ENCODE measurements at regions not wholly inside any gene's neighbourhood (a gene's known extent, or its start where the extent isn't known, plus 50 kb on each side); places are given as distances from the start of the nearest gene placed in this dataset.

GRCh38 chr2:52861596-52861995 lies 906.0 kb upstream of the CHAC2 start:
- TF ChIP-seq CTCF (IDR thresholded peaks at IDR 0.05; ENCODE audit: poor library complexity) (no peak), EZH2 (IDR thresholded peaks at IDR 0.05; ENCODE audit: borderline replicate concordance) (no peak), EZH2phosphoT487 (IDR thresholded peaks at IDR 0.05; ENCODE audit: low read depth, severe bottlenecking, unreplicated experiment) (no peak)
